Activated B cell treated with CpG ODN at 0.5 μM for 24 hours (primary cell): ENCODE measurements at regions not wholly inside any gene's neighbourhood (a gene's known extent, or its start where the extent isn't known, plus 50 kb on each side); places are given as distances from the start of the nearest gene placed in this dataset.

Source experiments
- ATAC-seq: fragments of 200-7000 bp; cut with Tn5 transposase; one replicate; pipeline ENCODE4 v1.10.0; 2021; ENCODE audit warnings: low read depth, mild to moderate bottlenecking, moderate library complexity
- CTCF ChIA-PET: fragments of 350-600 bp; sonication (Branson Sonifier 250); formaldehyde crosslinking; loops from one replicate; lab custom pipeline; 2021; ENCODE audit warnings: antibody characterized with exemption; lab: Charles Lee
- POLR2A ChIA-PET: fragments of 350-600 bp; sonication (Branson Sonifier 250); formaldehyde crosslinking; loops from one replicate; lab custom pipeline; 2021; ENCODE audit warnings: antibody characterized with exemption; lab: Charles Lee
- DNase-seq: peaks from one replicate; pipeline ENCODE4 v3.0.0; 2022
- H3K27ac Mint-ChIP-seq: one replicate; pipeline ENCODE4 v1.8.0; 2020; ENCODE audit warnings: mixed read lengths
- H3K27me3 Mint-ChIP-seq: one replicate; pipeline ENCODE4 v1.8.0; 2021; ENCODE audit warnings: mixed read lengths
- H3K36me3 Mint-ChIP-seq: one replicate; pipeline ENCODE4 v1.8.0; 2021; ENCODE audit warnings: low read depth, mixed read lengths
- H3K4me1 Mint-ChIP-seq: one replicate; pipeline ENCODE4 v1.8.0; 2021; ENCODE audit warnings: mixed read lengths
- H3K4me3 Mint-ChIP-seq: one replicate; pipeline ENCODE4 v1.8.0; 2020; ENCODE audit warnings: mild to moderate bottlenecking, mixed read lengths
- H3K9me3 Mint-ChIP-seq: one replicate; pipeline ENCODE4 v1.8.0; 2020; ENCODE audit warnings: mixed read lengths
- intact Hi-C: fragments of 100-400 bp; cut with micrococcal nuclease; formaldehyde crosslinking; loops from one replicate; pipeline ENCODE4 v1.15.1; 2024
- TF ChIP-seq, protein P1 (sequence below): fragments of 200-600 bp; IDR thresholded peaks from one replicate; pipeline ENCODE4 v1.8.0; 2022; ENCODE audit warnings: antibody characterized with exemption, mild to moderate bottlenecking

DNA sequence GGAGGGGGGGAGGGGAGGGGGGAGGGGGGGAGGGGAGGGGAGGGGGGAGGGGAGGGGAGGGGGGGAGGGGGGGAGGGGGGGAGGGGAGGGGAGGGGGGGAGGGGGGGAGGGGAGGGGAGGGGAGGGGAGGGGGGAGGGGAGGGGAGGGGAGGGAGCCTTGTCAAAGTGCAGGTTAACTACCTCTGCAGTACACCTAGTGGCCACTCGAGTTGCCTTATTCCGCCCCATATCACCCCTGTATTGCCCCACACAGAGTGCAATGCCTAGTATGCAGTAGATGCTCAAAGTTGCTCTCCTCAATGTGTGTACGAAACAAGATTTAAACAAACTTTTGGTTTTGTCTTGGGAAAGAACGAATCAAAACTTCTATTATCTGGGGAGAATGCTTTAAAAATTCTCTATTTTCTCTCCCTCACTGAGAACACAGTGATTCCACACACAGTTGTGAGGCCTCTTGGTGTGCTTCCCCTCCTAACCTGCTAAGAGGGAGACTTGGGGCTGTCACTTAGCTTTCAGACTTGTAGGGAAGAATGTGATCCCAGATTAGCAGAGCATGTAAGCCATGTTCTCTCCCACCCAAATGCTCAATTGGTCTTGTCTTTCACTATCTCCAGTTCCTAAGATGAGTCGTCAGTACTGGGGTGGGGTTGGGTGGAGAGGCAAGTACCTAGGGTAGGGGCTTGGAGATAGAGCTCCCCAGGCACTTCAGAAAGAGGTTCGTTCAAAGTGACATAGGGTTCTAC, 79.7 kb upstream of the MAP10 start:
- Mint-ChIP-seq H3K36me3 (no peaks in the 10 kb centered on the region), H3K4me1 (peaks cover 6% of the 10 kb centered on the region), H3K4me3 (no peak overlapping the region), H3K27me3 (no peaks in the 10 kb centered on the region), H3K27ac (no peak overlapping the region), H3K9me3 (no peaks in the 10 kb centered on the region)
- ChIA-PET CTCF (no interaction called here), POLR2A (interaction anchor here (0.7 kb wide), 1 partner anchor 80 kb away, joined by 13 read pairs; the partner anchor contains the start of gene MAP10)
- TF ChIP-seq, protein P1, sequence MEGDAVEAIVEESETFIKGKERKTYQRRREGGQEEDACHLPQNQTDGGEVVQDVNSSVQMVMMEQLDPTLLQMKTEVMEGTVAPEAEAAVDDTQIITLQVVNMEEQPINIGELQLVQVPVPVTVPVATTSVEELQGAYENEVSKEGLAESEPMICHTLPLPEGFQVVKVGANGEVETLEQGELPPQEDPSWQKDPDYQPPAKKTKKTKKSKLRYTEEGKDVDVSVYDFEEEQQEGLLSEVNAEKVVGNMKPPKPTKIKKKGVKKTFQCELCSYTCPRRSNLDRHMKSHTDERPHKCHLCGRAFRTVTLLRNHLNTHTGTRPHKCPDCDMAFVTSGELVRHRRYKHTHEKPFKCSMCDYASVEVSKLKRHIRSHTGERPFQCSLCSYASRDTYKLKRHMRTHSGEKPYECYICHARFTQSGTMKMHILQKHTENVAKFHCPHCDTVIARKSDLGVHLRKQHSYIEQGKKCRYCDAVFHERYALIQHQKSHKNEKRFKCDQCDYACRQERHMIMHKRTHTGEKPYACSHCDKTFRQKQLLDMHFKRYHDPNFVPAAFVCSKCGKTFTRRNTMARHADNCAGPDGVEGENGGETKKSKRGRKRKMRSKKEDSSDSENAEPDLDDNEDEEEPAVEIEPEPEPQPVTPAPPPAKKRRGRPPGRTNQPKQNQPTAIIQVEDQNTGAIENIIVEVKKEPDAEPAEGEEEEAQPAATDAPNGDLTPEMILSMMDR, result no peak
- DNase-seq (no peak), ATAC-seq (no peak)
- intact Hi-C loops, result no loop called here

DNA sequence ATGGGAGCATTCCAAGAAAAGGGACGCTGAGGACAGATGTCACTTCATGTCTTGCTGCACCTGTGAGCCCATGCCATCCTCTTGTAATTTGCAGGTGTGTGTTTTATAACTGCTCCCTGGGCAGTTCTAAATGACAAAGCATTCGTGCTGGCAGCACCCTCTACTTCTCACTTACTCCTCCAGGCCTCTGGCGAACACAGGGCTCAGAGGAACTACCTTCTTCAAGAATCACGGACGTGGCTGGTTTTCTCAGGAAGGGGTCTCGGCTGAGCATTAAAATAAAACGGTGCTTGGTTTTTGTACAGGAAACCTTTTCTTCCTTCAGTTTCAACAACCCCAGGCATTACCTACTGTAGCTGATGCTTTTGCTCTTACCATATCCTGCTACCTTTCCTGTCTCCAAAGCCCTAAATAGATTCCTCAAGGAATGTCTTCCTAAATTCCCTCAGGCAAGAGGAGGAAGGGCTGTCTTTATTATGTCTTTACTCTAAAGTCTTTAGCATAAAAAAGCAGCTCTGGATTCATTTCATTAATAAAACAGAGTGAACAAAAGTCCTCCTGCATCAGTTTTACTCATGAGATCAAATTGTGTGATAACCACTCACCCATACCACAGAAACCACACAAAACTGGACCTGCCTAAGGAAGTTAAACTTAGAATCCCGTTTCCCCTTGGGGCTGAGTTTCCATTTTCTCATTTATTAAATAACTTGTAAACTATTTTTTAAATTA, 79.0 kb upstream of the MAP10 start:
- POLR2A ChIA-PET, result no interaction called here
- Mint-ChIP-seq H3K4me1 (peaks cover 6% of the 10 kb centered on the region), H3K9me3 (no peaks in the 10 kb centered on the region), H3K27ac (no peak overlapping the region), H3K4me3 (no peak overlapping the region), H3K36me3 (no peaks in the 10 kb centered on the region), H3K27me3 (no peaks in the 10 kb centered on the region)
- TF ChIP-seq, protein P1, result no peak
- intact Hi-C loops, result no loop called here
- DNase-seq (no peak), ATAC-seq (no peak)
- CTCF ChIA-PET, result no interaction called here

DNA sequence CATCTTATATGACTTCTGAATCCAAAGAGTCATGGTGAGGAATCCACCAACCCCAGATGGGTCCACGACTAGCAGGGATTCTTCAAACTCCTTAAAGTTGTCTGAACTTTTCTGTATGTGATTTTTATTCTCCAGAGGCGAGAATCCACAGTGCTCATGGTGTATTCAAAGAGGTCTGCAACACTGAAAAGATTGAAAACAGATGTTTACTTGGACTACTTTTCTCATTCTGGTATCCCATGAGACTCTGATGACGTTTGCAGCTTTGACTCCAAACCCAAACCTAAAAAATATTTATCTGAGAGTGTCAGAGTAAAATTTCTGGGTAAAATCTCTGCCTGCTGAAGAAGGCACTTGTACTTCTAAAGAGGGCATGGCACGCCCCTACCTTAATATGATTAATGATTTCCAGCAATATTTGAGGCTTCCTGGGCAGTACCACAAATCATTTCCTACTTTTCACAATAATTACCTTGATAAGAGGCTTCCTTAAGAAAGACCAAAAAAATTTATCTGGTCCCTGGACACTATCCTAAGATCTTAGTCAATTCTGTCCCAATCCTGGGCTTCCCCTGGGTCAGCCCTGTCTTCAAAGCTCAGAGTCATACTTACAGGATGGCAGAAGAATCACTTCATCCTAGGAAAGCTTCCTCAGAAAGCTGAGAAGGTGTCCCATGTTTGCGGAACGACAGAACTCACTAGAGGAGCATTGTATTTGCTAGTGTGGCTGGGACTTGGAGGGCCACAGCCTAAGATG, 76.5 kb upstream of the MAP10 start:
- POLR2A ChIA-PET, result no interaction called here
- ATAC-seq, result no peak
- CTCF ChIA-PET, result no interaction called here
- Mint-ChIP-seq H3K27me3 (no peaks in the 10 kb centered on the region), H3K36me3 (no peaks in the 10 kb centered on the region), H3K4me3 (no peak overlapping the region), H3K4me1 (peaks cover 6% of the 10 kb centered on the region), H3K9me3 (no peaks in the 10 kb centered on the region), H3K27ac (no peak overlapping the region)
- intact Hi-C loops, result no loop called here
- DNase-seq, result no peak
- TF ChIP-seq, protein P1, result no peak

DNA sequence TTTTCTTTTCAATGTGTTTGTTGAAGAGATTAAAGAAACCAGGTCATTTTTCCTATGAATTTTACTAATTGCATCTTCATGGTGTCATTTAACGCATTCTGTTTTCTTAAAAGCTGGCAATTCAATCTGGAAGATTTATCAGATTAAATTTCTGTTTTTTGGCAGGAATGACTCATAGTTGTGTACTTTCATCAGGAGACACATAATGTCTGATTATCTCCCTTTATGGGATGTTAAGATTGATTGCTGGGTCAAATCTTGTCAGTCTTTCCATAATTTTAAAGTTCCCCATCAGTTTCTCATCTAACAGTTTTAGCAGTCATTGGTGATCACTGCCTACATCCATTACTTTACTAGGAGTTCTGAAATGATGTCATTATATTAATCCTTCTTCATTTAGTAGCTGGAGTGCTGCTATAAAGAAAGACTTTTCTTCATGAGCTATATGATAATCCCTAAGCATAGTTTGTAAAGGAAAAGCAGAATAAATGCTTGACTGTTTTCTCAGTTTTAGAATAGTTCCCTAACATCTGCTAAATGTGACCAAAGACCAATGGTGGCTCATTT, 72.8 kb upstream of the MAP10 start:
- Mint-ChIP-seq H3K9me3 (no peaks in the 10 kb centered on the region), H3K27ac (no peak overlapping the region), H3K36me3 (no peaks in the 10 kb centered on the region), H3K4me1 (no peaks in the 10 kb centered on the region), H3K4me3 (no peak overlapping the region), H3K27me3 (no peaks in the 10 kb centered on the region)
- DNase-seq (no peak), ATAC-seq (no peak)
- intact Hi-C loops, result no loop called here
- TF ChIP-seq, protein P1, result no peak
- ChIA-PET CTCF (no interaction called here), POLR2A (no interaction called here)
